Fibroblast of the aortic adventitia (primary cell): ENCODE measurements at regions not wholly inside any gene's neighbourhood (a gene's known extent, or its start where the extent isn't known, plus 50 kb on each side); places are given as distances from the start of the nearest gene placed in this dataset.

ENCODE experiments used
- DNase-seq: peaks from one replicate; pipeline ENCODE4 v3.0.0-alpha.2; 2010; ENCODE audit warnings: low read depth
- H3K4me3 ChIP-seq: 2 replicates; pipeline ENCODE4 v1.5.1; 2011; ENCODE audit warnings: low read depth, mild to moderate bottlenecking, control low read depth, low read length, moderate library complexity
- CTCF ChIP-seq: IDR thresholded peaks from 2 replicates; pipeline ENCODE4 v1.5.1; 2011; ENCODE audit warnings: mild to moderate bottlenecking, low read length, control low read depth, inconsistent platforms; ENCODE audit not compliant: insufficient read depth

DNA sequence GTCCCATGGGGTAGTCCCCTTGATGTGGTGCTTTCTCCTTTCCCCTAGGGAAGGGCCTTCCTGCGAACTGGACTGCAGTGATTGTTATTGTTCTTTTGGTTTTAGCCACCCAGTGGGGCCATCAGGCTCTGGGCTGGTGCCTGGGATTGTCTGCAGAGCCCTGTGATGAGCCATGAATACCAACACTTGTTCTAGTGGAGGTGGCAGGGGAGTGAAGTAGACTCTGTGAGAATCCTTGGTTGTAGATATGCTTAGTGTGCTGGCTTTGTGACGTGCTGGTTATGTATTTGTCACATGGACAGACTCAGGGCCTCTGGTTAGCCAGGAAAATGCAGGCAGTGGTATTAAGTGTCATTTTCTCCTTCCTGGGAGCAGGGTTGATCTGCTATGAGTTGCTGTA is 51.8 kb upstream of the NDUFB4 start:
- DNase-seq: no peak
- no peak overlapping the region for H3K4me3 ChIP-seq

GRCh38 chr3:120536642-120537041 is 59.5 kb upstream of the NDUFB4 start:
- H3K4me3 ChIP-seq: no peak overlapping the region
- DNase-seq: no peak
- TF ChIP-seq CTCF: no peak

More for the DNA sequence above, 51.8 kb upstream of the NDUFB4 start:
- TF ChIP-seq CTCF: no peak

DNA sequence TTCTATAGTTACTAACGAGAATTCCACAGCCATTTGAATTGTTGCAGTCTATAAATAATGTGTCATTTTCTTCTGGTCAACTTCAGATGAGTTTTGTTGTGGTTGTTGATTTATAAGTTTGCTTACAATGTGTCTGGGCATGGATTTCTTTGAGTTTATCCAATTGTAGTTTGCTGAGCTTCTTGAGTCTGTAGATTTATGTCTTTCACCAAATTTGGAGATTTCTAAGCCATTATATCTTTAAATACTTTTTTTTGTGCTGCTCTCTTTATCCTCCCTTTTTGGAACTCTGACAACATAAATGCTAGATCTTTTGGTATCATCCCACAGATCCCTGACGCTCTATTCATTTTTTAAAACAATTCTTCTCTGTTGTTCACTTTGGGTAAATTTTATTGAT is 63.2 kb upstream of the NDUFB4 start:
- no peak for TF ChIP-seq CTCF
- no peak for DNase-seq
- H3K4me3 ChIP-seq: no peak overlapping the region

- H3K4me3 ChIP-seq: no peak overlapping the region
- no peak for TF ChIP-seq CTCF
- DNase-seq: no peak
These were observed 68.0 kb upstream of the NDUFB4 start for GRCh38 chr3:120528163-120528562.

GRCh38 chr3:120526011-120526870 is 69.9 kb upstream of the NDUFB4 start:
- TF ChIP-seq CTCF: no peak
- H3K4me3 ChIP-seq: no peak overlapping the region
- DNase-seq: no peak

DNA sequence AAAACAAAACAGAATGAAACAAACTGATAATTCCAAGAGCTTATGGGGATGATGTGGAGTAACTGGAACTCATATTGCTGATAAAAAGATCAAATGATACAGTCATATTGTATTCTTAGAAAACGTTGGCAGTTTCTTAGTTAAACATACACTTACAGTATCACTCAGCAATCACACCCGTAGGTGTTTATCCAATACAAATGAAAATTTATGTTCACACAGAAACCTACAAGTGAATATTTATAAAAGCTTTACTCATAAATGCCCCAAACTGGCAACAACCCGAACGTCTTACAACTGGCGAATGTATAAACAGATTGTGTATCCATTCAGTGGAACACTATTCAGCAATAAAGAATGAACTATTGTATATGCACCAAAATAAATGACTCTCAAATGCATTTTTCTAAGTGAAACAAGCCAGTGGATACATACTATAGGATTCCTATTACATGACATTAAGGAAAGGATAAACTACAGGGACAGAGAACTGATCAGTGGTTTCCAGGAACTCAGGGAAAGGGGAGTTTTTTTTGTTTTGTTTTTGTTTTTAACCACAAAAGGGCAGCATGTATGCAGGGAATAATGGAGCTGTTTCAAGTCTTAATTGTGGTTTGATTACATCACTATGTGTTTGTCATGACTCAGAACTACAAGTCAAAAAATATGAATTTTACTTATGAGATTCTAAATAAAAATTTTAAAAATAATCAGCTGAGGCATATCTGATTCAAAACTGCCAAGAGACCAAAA is 71.8 kb upstream of the NDUFB4 start:
- DNase-seq: peak; percentile 10
- TF ChIP-seq CTCF: no peak
- no peak overlapping the region for H3K4me3 ChIP-seq
